ENCODE measurements at regions not wholly inside any gene's neighbourhood (a gene's known extent, or its start where the extent isn't known, plus 50 kb on each side); places are given as distances from the start of the nearest gene placed in this dataset.

GRCh38 chr4:55011761-55012160 is 113.6 kb downstream of the KDR start:
- no peak for TF ChIP-seq CTCF (IDR thresholded peaks at IDR 0.05; ENCODE audit: low read depth, low read length)
- H3K9me3 ChIP-seq, result no peaks in the 10 kb centered on the region
- no peak overlapping the region for H3K4me3 ChIP-seq (ENCODE audit: low read depth, low read length)
- DNase-seq, result no peak
- H3K36me3 ChIP-seq, result no peaks in the 10 kb centered on the region
- H3K27me3 ChIP-seq, result no peaks in the 10 kb centered on the region
- H3K4me1 ChIP-seq, result no peaks in the 10 kb centered on the region

GRCh38 chr4:55010550-55010949 is 114.8 kb downstream of the KDR start:
- Histone ChIP-seq H3K4me1 (no peaks in the 10 kb centered on the region), H3K36me3 (no peaks in the 10 kb centered on the region), H3K4me3 (ENCODE audit: low read depth, low read length) (no peak overlapping the region), H3K27me3 (no peaks in the 10 kb centered on the region), H3K9me3 (no peaks in the 10 kb centered on the region)
- TF ChIP-seq CTCF (IDR thresholded peaks at IDR 0.05; ENCODE audit: low read depth, low read length), result no peak
- DNase-seq, result no peak

- Histone ChIP-seq H3K4me1 (no peaks in the 10 kb centered on the region), H3K27me3 (no peaks in the 10 kb centered on the region), H3K4me3 (ENCODE audit: low read depth, low read length) (no peak overlapping the region), H3K36me3 (no peaks in the 10 kb centered on the region), H3K9me3 (no peaks in the 10 kb centered on the region)
- DNase-seq, result no peak
- TF ChIP-seq CTCF (IDR thresholded peaks at IDR 0.05; ENCODE audit: low read depth, low read length), result peak; percentile 30
Observed at GRCh38 chr4:55008166-55009056, 117.0 kb downstream of the KDR start.

- no peaks in the 10 kb centered on the region for H3K27me3 ChIP-seq
- H3K36me3 ChIP-seq, result no peaks in the 10 kb centered on the region
- no peaks in the 10 kb centered on the region for H3K9me3 ChIP-seq
- DNase-seq, result no peak
- no peaks in the 10 kb centered on the region for H3K4me1 ChIP-seq
- TF ChIP-seq CTCF (IDR thresholded peaks at IDR 0.05; ENCODE audit: low read depth, low read length), result no peak
- H3K4me3 ChIP-seq (ENCODE audit: low read depth, low read length), result no peak overlapping the region
Observed at GRCh38 chr4:55005910-55006309, 119.5 kb downstream of the KDR start.

- TF ChIP-seq CTCF (IDR thresholded peaks at IDR 0.05; ENCODE audit: low read depth, low read length), result no peak
- H3K9me3 ChIP-seq, result no peaks in the 10 kb centered on the region
- H3K27me3 ChIP-seq, result no peaks in the 10 kb centered on the region
- no peak overlapping the region for H3K4me3 ChIP-seq (ENCODE audit: low read depth, low read length)
- no peaks in the 10 kb centered on the region for H3K36me3 ChIP-seq
- no peak for DNase-seq
- no peaks in the 10 kb centered on the region for H3K4me1 ChIP-seq
Observed at GRCh38 chr4:55004831-55005230, 120.6 kb downstream of the KDR start.

- no peaks in the 10 kb centered on the region for H3K36me3 ChIP-seq
- no peak for TF ChIP-seq CTCF (IDR thresholded peaks at IDR 0.05; ENCODE audit: low read depth, low read length)
- H3K9me3 ChIP-seq, result no peaks in the 10 kb centered on the region
- H3K27me3 ChIP-seq, result no peaks in the 10 kb centered on the region; the same call in 1 of the 2 replicates
- no peaks in the 10 kb centered on the region for H3K4me1 ChIP-seq
- DNase-seq, result no peak
- no peak overlapping the region for H3K4me3 ChIP-seq (ENCODE audit: low read depth, low read length)
Observed at GRCh38 chr4:55002431-55002830, 123.0 kb downstream of the KDR start.

All from BE2C (cell line).